PC-9 (cell line): ENCODE measurements at regions not wholly inside any gene's neighbourhood (a gene's known extent, or its start where the extent isn't known, plus 50 kb on each side); places are given as distances from the start of the nearest gene placed in this dataset.

ENCODE experiments used
- BruUV-seq: library from RNA; stranded (reverse); fragments of 400-500 nt; replicated peaks from 2 replicates; lab custom pipeline; 2021; lab: Mats Ljungman, UMichigan
- CTCF ChIA-PET: fragments of 300-600 bp; sonication (Branson Sonifier 250); formaldehyde crosslinking; loops from one replicate; lab custom pipeline; 2022; ENCODE audit warnings: antibody characterized with exemption; lab: Charles Lee
- POLR2A ChIA-PET: fragments of 300-600 bp; sonication (Branson Sonifier 250); formaldehyde crosslinking; loops from one replicate; lab custom pipeline; 2022; ENCODE audit warnings: antibody characterized with exemption; ENCODE audit not compliant: unreplicated experiment; lab: Charles Lee
- DNase-seq, 2 experiments: peaks; one replicate each; pipeline versions ENCODE4 v3.0.0 to v3.0.0-alpha.2; 2015 to 2022; ENCODE audit warnings: mixed read lengths in 1 of 2
- H2AFZ ChIP-seq: fragments of 200-600 bp; sonication (generic); 2 replicates; pipeline ENCODE4 v1.8.1; 2017; ENCODE audit warnings: antibody characterized with exemption
- H3F3A ChIP-seq: fragments of 200-600 bp; sonication (generic); 2 replicates; pipeline ENCODE4 v1.8.1; 2017; ENCODE audit warnings: antibody characterized with exemption, mild to moderate bottlenecking, low read depth; ENCODE audit not compliant: insufficient read depth
- H3K27ac ChIP-seq: fragments of 200-600 bp; sonication (generic); 2 replicates; pipeline ENCODE4 v1.6.1; 2016; ENCODE audit warnings: mixed run types
- H3K27me3 ChIP-seq: fragments of 200-600 bp; sonication (generic); 2 replicates; pipeline ENCODE4 v1.6.1; 2016; ENCODE audit warnings: low read depth, mixed run types; ENCODE audit not compliant: insufficient read depth
- H3K36me3 ChIP-seq: fragments of 200-600 bp; sonication (generic); 2 replicates; pipeline ENCODE4 v1.6.1; 2016; ENCODE audit warnings: low read depth, mixed run types
- H3K4me1 ChIP-seq: fragments of 200-600 bp; sonication (generic); replicated peaks from 2 replicates; pipeline ENCODE4 v1.6.1; 2016; ENCODE audit warnings: mixed run types; ENCODE audit not compliant: insufficient read depth
- H3K4me2 ChIP-seq: fragments of 200-600 bp; sonication (generic); 2 replicates; pipeline ENCODE4 v1.6.1; 2017; ENCODE audit warnings: mixed run types
- H3K4me3 ChIP-seq: fragments of 200-600 bp; sonication (generic); 2 replicates; pipeline ENCODE4 v1.6.1; 2016; ENCODE audit warnings: mixed run types
- H3K79me2 ChIP-seq: fragments of 200-600 bp; sonication (generic); 2 replicates; pipeline ENCODE4 v1.6.1; 2017; ENCODE audit warnings: low read depth, mixed run types
- H3K9me2 ChIP-seq: fragments of 200-600 bp; sonication (generic); 2 replicates; pipeline ENCODE4 v1.8.1; 2017; ENCODE audit warnings: mild to moderate bottlenecking; ENCODE audit not compliant: insufficient read depth
- H3K9me3 ChIP-seq: fragments of 200-600 bp; sonication (generic); 2 replicates; pipeline ENCODE4 v1.8.1; 2016; ENCODE audit warnings: low read depth; ENCODE audit not compliant: insufficient read depth
- H4K20me1 ChIP-seq: fragments of 200-600 bp; sonication (generic); 2 replicates; pipeline ENCODE4 v1.8.1; 2017; ENCODE audit not compliant: insufficient read depth
- CTCF ChIP-seq: fragments of 200-600 bp; sonication (generic); conservative IDR thresholded peaks from 2 replicates; pipeline ENCODE4 v1.6.1; 2017; ENCODE audit warnings: mixed run types, antibody characterized with exemption, mild to moderate bottlenecking, moderate library complexity
- EZH2 ChIP-seq: fragments of 200-600 bp; sonication (generic); IDR thresholded peaks from 2 replicates; pipeline ENCODE4 v1.8.0; 2017; ENCODE audit warnings: antibody characterized with exemption, low read depth
- intact Hi-C: fragments of 100-400 bp; cut with micrococcal nuclease; formaldehyde crosslinking; loops from one replicate; pipeline ENCODE4 v1.10.0; 2022; ENCODE audit not compliant: unreplicated experiment

GRCh38 chr3:10585945-10586344 lies 80.6 kb upstream of the ATP2B2 start:
- TF ChIP-seq EZH2, result no peak
- no peak for TF ChIP-seq CTCF
- no peaks in the 10 kb centered on the region for H3F3A ChIP-seq
- peaks cover 88% of the 10 kb centered on the region for H3K27me3 ChIP-seq
- no TSS peak for BruUV-seq
- no peaks in the 10 kb centered on the region for H3K79me2 ChIP-seq
- no peaks in the 10 kb centered on the region for H3K36me3 ChIP-seq
- no peaks in the 10 kb centered on the region; the same call in 1 of the 2 replicates for H4K20me1 ChIP-seq
- intact Hi-C loops, result no loop called here
- no peak overlapping the region for H3K4me2 ChIP-seq
- H3K4me3 ChIP-seq, result no peak overlapping the region
- H3K9me3 ChIP-seq, result no peaks in the 10 kb centered on the region
- no peak for DNase-seq
- POLR2A ChIA-PET, result no interaction called here
- H3K9me2 ChIP-seq, result no peaks in the 10 kb centered on the region
- H2AFZ ChIP-seq, result no peak overlapping the region
- CTCF ChIA-PET, result no interaction called here
- no peak overlapping the region for H3K27ac ChIP-seq
- no peaks in the 10 kb centered on the region for H3K4me1 ChIP-seq

- H4K20me1 ChIP-seq, result no peaks in the 10 kb centered on the region
- no peak overlapping the region for H2AFZ ChIP-seq
- intact Hi-C loops, result no loop called here
- H3K79me2 ChIP-seq, result no peaks in the 10 kb centered on the region
- H3K9me2 ChIP-seq, result no peaks in the 10 kb centered on the region
- H3K4me2 ChIP-seq, result no peak overlapping the region
- H3K4me3 ChIP-seq, result no peak overlapping the region
- no peaks in the 10 kb centered on the region for H3K4me1 ChIP-seq
- BruUV-seq, result no TSS peak
- CTCF ChIA-PET, result no interaction called here
- POLR2A ChIA-PET, result no interaction called here
- no peaks in the 10 kb centered on the region for H3F3A ChIP-seq
- H3K27ac ChIP-seq, result no peak overlapping the region
- TF ChIP-seq CTCF, result no peak
- TF ChIP-seq EZH2, result no peak
- H3K9me3 ChIP-seq, result no peaks in the 10 kb centered on the region
- no peaks in the 10 kb centered on the region for H3K36me3 ChIP-seq
- peaks cover 44% of the 10 kb centered on the region for H3K27me3 ChIP-seq
- peak in 1 of 2 experiments; percentile 19 for DNase-seq
Observed at GRCh38 chr3:10594915-10595314, 89.5 kb upstream of the ATP2B2 start.

GRCh38 chr3:10596746-10597448 lies 91.5 kb upstream of the ATP2B2 start:
- DNase-seq, result no peak
- Histone ChIP-seq H3K4me3 (no peak overlapping the region), H3K9me3 (no peaks in the 10 kb centered on the region), H3K9me2 (no peaks in the 10 kb centered on the region), H3K79me2 (no peaks in the 10 kb centered on the region), H2AFZ (no peak overlapping the region), H3K36me3 (no peaks in the 10 kb centered on the region), H3F3A (no peaks in the 10 kb centered on the region), H3K27ac (no peak overlapping the region), H3K4me2 (no peak overlapping the region), H4K20me1 (no peaks in the 10 kb centered on the region), H3K27me3 (peaks cover 52% of the 10 kb centered on the region), H3K4me1 (no peaks in the 10 kb centered on the region)
- intact Hi-C loops, result no loop called here
- no TSS peak for BruUV-seq
- no peak for TF ChIP-seq CTCF
- CTCF ChIA-PET, result no interaction called here
- POLR2A ChIA-PET, result no interaction called here
